ENCODE measurements at regions not wholly inside any gene's neighbourhood (a gene's known extent, or its start where the extent isn't known, plus 50 kb on each side); places are given as distances from the start of the nearest gene placed in this dataset.
"Not testable (repeated sequence)": the region's sequence is repeated elsewhere in the genome, so short reads cannot be mapped to it uniquely, and the experiment has no call there.

GRCh38 chr7:42674541-42674940 is 237.3 kb downstream of the C7orf25 start:
- no peak for DNase-seq

- no peak for DNase-seq
These were observed 237.9 kb downstream of the C7orf25 start for GRCh38 chr7:42673951-42674350.

GRCh38 chr7:42672339-42672999 is 239.4 kb downstream of the C7orf25 start:
- no peak for DNase-seq

- no peak for DNase-seq
These were observed 240.2 kb downstream of the C7orf25 start for GRCh38 chr7:42671627-42672026.

GRCh38 chr7:42666994-42667393 is 244.9 kb downstream of the C7orf25 start:
- no peak for DNase-seq

- DNase-seq: no peak
These were observed 249.0 kb downstream of the C7orf25 start for GRCh38 chr7:42662862-42663261.

GRCh38 chr7:42661312-42661711 is 250.6 kb downstream of the C7orf25 start:
- DNase-seq: no peak

- no peak for DNase-seq
These were observed 261.2 kb downstream of the C7orf25 start for GRCh38 chr7:42650701-42651100.

- DNase-seq: no peak
These were observed 261.7 kb downstream of the C7orf25 start for GRCh38 chr7:42650171-42650570.

GRCh38 chr7:42645906-42646305 is 266.0 kb downstream of the C7orf25 start:
- DNase-seq: no peak

GRCh38 chr7:42642699-42643098 is 269.2 kb downstream of the C7orf25 start:
- no peak for DNase-seq

GRCh38 chr7:42639930-42640329 is 271.9 kb downstream of the C7orf25 start:
- no peak for DNase-seq

GRCh38 chr7:42636380-42636779 is 275.5 kb downstream of the C7orf25 start:
- not testable (repeated sequence) for DNase-seq

- DNase-seq: no peak
These were observed 283.8 kb downstream of the C7orf25 start for GRCh38 chr7:42628054-42628453.

GRCh38 chr7:42627626-42628025 is 284.2 kb downstream of the C7orf25 start:
- DNase-seq: peak; percentile 42

- no peak for DNase-seq
These were observed 284.8 kb downstream of the C7orf25 start for GRCh38 chr7:42627101-42627500.

GRCh38 chr7:42625421-42625820 is 286.4 kb downstream of the C7orf25 start:
- DNase-seq: no peak

GRCh38 chr7:42624471-42624870 is 287.4 kb downstream of the C7orf25 start:
- no peak for DNase-seq

GRCh38 chr7:42621543-42622219 is 290.2 kb downstream of the C7orf25 start:
- no peak for DNase-seq

GRCh38 chr7:42618651-42619360 is 293.1 kb downstream of the C7orf25 start:
- DNase-seq: no peak

- DNase-seq: peak; percentile 54
These were observed 293.9 kb downstream of the C7orf25 start for GRCh38 chr7:42617806-42618457.

GRCh38 chr7:42617071-42617765 is 294.7 kb downstream of the C7orf25 start:
- DNase-seq: peak; percentile 24

- DNase-seq: no peak
These were observed 297.2 kb downstream of the C7orf25 start for GRCh38 chr7:42614636-42615035.
